Endothelial cell of umbilical vein (primary cell): ENCODE measurements at regions not wholly inside any gene's neighbourhood (a gene's known extent, or its start where the extent isn't known, plus 50 kb on each side); places are given as distances from the start of the nearest gene placed in this dataset.

Experiments used
- BruUV-seq: library from RNA; stranded (reverse); fragments of 400-500 nt; replicated peaks from 2 replicates; lab custom pipeline; 2021; lab: Mats Ljungman, UMichigan
- CTCF ChIA-PET: fragments of 300-600, 350-600 bp; sonication (Branson Sonifier 250); formaldehyde crosslinking; loops from one replicate; lab custom pipeline; 2021; ENCODE audit warnings: antibody characterized with exemption, inconsistent platforms; lab: Charles Lee
- POLR2A ChIA-PET: fragments of 300-600, 350-600 bp; sonication (Branson Sonifier 250); formaldehyde crosslinking; loops from one replicate; lab custom pipeline; 2021; ENCODE audit warnings: antibody characterized with exemption, inconsistent platforms; lab: Charles Lee
- DNase-seq: peaks from one replicate; pipeline ENCODE4 v3.0.0-alpha.2; 2011; ENCODE audit warnings: low read depth, low spot score
- FAIRE-seq: peaks from 2 replicates; lab custom pipeline; 2011; peaks lifted over from hg19 to GRCh38; lab: Jason Lieb, UNC
- H2AFZ ChIP-seq: 2 replicates; pipeline ENCODE4 v1.6.0; 2012; ENCODE audit warnings: low read depth, low read length, control low read depth, inconsistent platforms
- H3K27ac ChIP-seq: 2 replicates; pipeline ENCODE4 v1.5.1; 2011; ENCODE audit warnings: low read depth, mild to moderate bottlenecking, control low read depth, low read length, moderate library complexity; ENCODE audit not compliant: insufficient read depth
- H3K27me3 ChIP-seq, 2 experiments: 2 replicates each; pipeline versions ENCODE4 v1.6.0 to v1.6.1; 2011; ENCODE audit warnings: low read length in 2 of 2, mixed read lengths in 1 of 2; ENCODE audit not compliant: control insufficient read depth in 2 of 2, insufficient read depth in 2 of 2
- H3K36me3 ChIP-seq, 2 experiments: 2 replicates in 1 of 2; 3 replicates in 1 of 2; pipeline ENCODE4 v1.5.1; 2011; ENCODE audit warnings: low read length in 2 of 2, mild to moderate bottlenecking in 1 of 2, moderate library complexity in 1 of 2; ENCODE audit not compliant: control insufficient read depth in 2 of 2, insufficient read depth in 2 of 2; ENCODE audit errors: extremely low read depth in 1 of 2
- H3K4me1 ChIP-seq: 3 replicates; pipeline ENCODE4 v1.5.1; 2011; ENCODE audit warnings: mild to moderate bottlenecking, low read length; ENCODE audit not compliant: control insufficient read depth, insufficient read depth; ENCODE audit errors: extremely low read depth
- H3K4me2 ChIP-seq: 2 replicates; pipeline ENCODE4 v1.6.1; 2011; ENCODE audit warnings: low read length, control low read depth, mixed read lengths; ENCODE audit not compliant: insufficient read depth
- H3K4me3 ChIP-seq, 3 experiments: fragments of 200-600 bp in 1 of 3; sonication (generic), shearing (Covaris generic) in 1 of 3; replicated peaks in 1 of 3; 2 replicates each; pipeline ENCODE4 v1.5.1; 2011 to 2016; ENCODE audit warnings: control low read depth in 3 of 3, low read length in 3 of 3, mild to moderate bottlenecking in 2 of 3, inconsistent platforms in 1 of 3, low read depth in 1 of 3, moderate library complexity in 1 of 3; ENCODE audit not compliant: insufficient read depth in 1 of 3
- H3K79me2 ChIP-seq: 2 replicates; pipeline ENCODE4 v1.6.0; 2012; ENCODE audit warnings: low read length, inconsistent platforms; ENCODE audit not compliant: control insufficient read depth, insufficient read depth
- H3K9ac ChIP-seq: replicated peaks from 2 replicates; pipeline ENCODE3; 2011; ENCODE audit warnings: low read length, control low read depth; ENCODE audit not compliant: insufficient read depth; ENCODE audit errors: extremely low read depth
- H3K9me1 ChIP-seq: replicated peaks from 3 replicates; pipeline ENCODE4 v1.6.0; 2011; ENCODE audit warnings: mild to moderate bottlenecking, low read length; ENCODE audit not compliant: control insufficient read depth, insufficient read depth; ENCODE audit errors: extremely low read depth
- H3K9me3 ChIP-seq: replicated peaks from 2 replicates; pipeline ENCODE4 v1.5.1; 2012; ENCODE audit warnings: low read length, inconsistent platforms; ENCODE audit not compliant: control insufficient read depth, insufficient read depth
- H4K20me1 ChIP-seq: replicated peaks from 2 replicates; pipeline ENCODE3; 2011; ENCODE audit warnings: mild to moderate bottlenecking, low read length; ENCODE audit not compliant: control insufficient read depth, insufficient read depth; ENCODE audit errors: extremely low read depth
- CTCF ChIP-seq, 2 donors: IDR thresholded peaks; 1 replicate in 1 of 2; 2 replicates in 1 of 2; pipeline ENCODE4 v1.5.1; 2011; ENCODE audit warnings: low read length in 2 of 2, mild to moderate bottlenecking in 2 of 2, moderate library complexity in 2 of 2, control low read depth in 1 of 2, inconsistent platforms in 1 of 2, low read depth in 1 of 2; ENCODE audit not compliant: insufficient read depth in 1 of 2; ENCODE audit errors: extremely low read depth in 1 of 2
- FOS ChIP-seq: IDR thresholded peaks from 2 replicates; pipeline ENCODE4 v1.6.1; 2011; ENCODE audit warnings: mild to moderate bottlenecking, low read length, moderate library complexity, borderline replicate concordance; ENCODE audit not compliant: insufficient read depth
- dilution Hi-C: fragments of 300-500 bp; cut with MboI; formaldehyde crosslinking; loops from one replicate; pipeline ENCODE4 v1.15.0; 2019; ENCODE audit warnings: low sequenced_read_pairs; ENCODE audit not compliant: extremely low pct_ligation_motif_present
- intact Hi-C: fragments of 100-400 bp; cut with micrococcal nuclease; formaldehyde crosslinking; loops from one replicate; pipeline ENCODE4 v1.10.0; 2022

- POLR2A ChIA-PET: no interaction called here
- no peak overlapping the region for H3K4me3 ChIP-seq
- BruUV-seq: no TSS peak
These were observed 642.2 kb downstream of the SH2D4B start for GRCh38 chr10:81179805-81180452.

More at GRCh38 chr10:81179805-81180452, 642.2 kb downstream of the SH2D4B start:
- no peaks in the 10 kb centered on the region for H3K79me2 ChIP-seq
- no peak overlapping the region for H3K4me2 ChIP-seq
- H3K9me1 ChIP-seq: no peaks in the 10 kb centered on the region
- H3K27me3 ChIP-seq: no peaks in the 10 kb centered on the region
- no peaks in the 10 kb centered on the region for H3K36me3 ChIP-seq
- TF ChIP-seq FOS (no peak), CTCF (IDR thresholded peaks at IDR 0.05; ENCODE audit: extremely low read depth in 1 of 2, insufficient read depth in 1 of 2, low read depth in 1 of 2, low read length in 2 of 2) (peak; percentile 19 to 32)
- H4K20me1 ChIP-seq: no peaks in the 10 kb centered on the region
- H3K9me3 ChIP-seq: no peaks in the 10 kb centered on the region
- no peak overlapping the region for H3K27ac ChIP-seq
- CTCF ChIA-PET: interaction anchor here (1.1 to 1.4 kb wide), 2 partner anchors 8 to 480 kb away, joined by 4 to 5 read pairs; no protein-coding TSS in a partner anchor
- DNase-seq (peak; percentile 8), FAIRE-seq (peak; percentile 18)
- intact Hi-C loops: no loop called here
- dilution Hi-C loops: no loop called here
- no peak overlapping the region for H2AFZ ChIP-seq
- no peaks in the 10 kb centered on the region for H3K4me1 ChIP-seq
- H3K9ac ChIP-seq: no peak overlapping the region
